ENCODE measurements at regions not wholly inside any gene's neighbourhood (a gene's known extent, or its start where the extent isn't known, plus 50 kb on each side); places are given as distances from the start of the nearest gene placed in this dataset.

GRCh38 chr6:14906621-14907020 lies 339.2 kb upstream of the JARID2 start:
- no peak overlapping the region for H3K27ac Mint-ChIP-seq
- peaks cover 7% of the 10 kb centered on the region for H3K4me1 Mint-ChIP-seq
- DNase-seq (ENCODE audit: low spot score) (no peak), ATAC-seq (no peak)
- ChIA-PET CTCF (no interaction called here), POLR2A (interaction anchor here (0.7 kb wide), 1 partner anchor 1011 kb away, joined by 3 read pairs; no protein-coding TSS in a partner anchor)
- peaks cover 4% of the 10 kb centered on the region for H3K9me3 Mint-ChIP-seq
- no peak for TF ChIP-seq ZBTB43 (CRISPR knock-in tag; IDR thresholded peaks at IDR 0.05)
- no peak for TF ChIP-seq GABPB1 (CRISPR knock-in tag; IDR thresholded peaks at IDR 0.05)
- no peak for TF ChIP-seq TCF7 (CRISPR knock-in tag; IDR thresholded peaks at IDR 0.05; ENCODE audit: low read depth)
- H3K27me3 Mint-ChIP-seq (ENCODE audit: low read depth) = no peaks in the 10 kb centered on the region
- H3K36me3 Mint-ChIP-seq = peaks cover 2% of the 10 kb centered on the region; the same call in 1 of the 2 replicates
- H3K4me3 Mint-ChIP-seq = no peak overlapping the region

- H3K4me1 Mint-ChIP-seq = peaks cover 25% of the 10 kb centered on the region
- H3K27ac Mint-ChIP-seq = no peak overlapping the region
- ATAC-seq (no peak), DNase-seq (ENCODE audit: low spot score) (no peak)
- ChIA-PET POLR2A (no interaction called here), CTCF (no interaction called here)
- no peak for TF ChIP-seq ZNF281 (CRISPR knock-in tag; IDR thresholded peaks at IDR 0.05)
- no peak for TF ChIP-seq ZSCAN18 (CRISPR knock-in tag; IDR thresholded peaks at IDR 0.05)
- TF ChIP-seq CREM (CRISPR knock-in tag; IDR thresholded peaks at IDR 0.05) = no peak
- TF ChIP-seq ZNF232 (CRISPR knock-in tag; IDR thresholded peaks at IDR 0.05) = no peak
- TF ChIP-seq ZBTB43 (CRISPR knock-in tag; IDR thresholded peaks at IDR 0.05) = no peak
- no peak for TF ChIP-seq NR3C1 (CRISPR knock-in tag; conservative IDR thresholded peaks at IDR 0.05; ENCODE audit: low read depth)
- no peak for TF ChIP-seq ETV6 (CRISPR knock-in tag; IDR thresholded peaks at IDR 0.05)
- no peak for TF ChIP-seq CTCF (IDR thresholded peaks at IDR 0.05)
- no peak for TF ChIP-seq JUN (CRISPR knock-in tag; IDR thresholded peaks at IDR 0.05)
- TF ChIP-seq RORB (CRISPR knock-in tag; IDR thresholded peaks at IDR 0.05) = no peak
- TF ChIP-seq CBFB (CRISPR knock-in tag; IDR thresholded peaks at IDR 0.05; ENCODE audit: low read depth) = no peak
- no peak for TF ChIP-seq MLX (CRISPR knock-in tag; IDR thresholded peaks at IDR 0.05)
- TF ChIP-seq KAT7 (CRISPR knock-in tag; IDR thresholded peaks at IDR 0.05; ENCODE audit: borderline replicate concordance) = no peak
- TF ChIP-seq ATF2 (CRISPR knock-in tag; IDR thresholded peaks at IDR 0.05; ENCODE audit: borderline replicate concordance, low read depth) = no peak
- no peak for TF ChIP-seq ZNF396 (CRISPR knock-in tag; IDR thresholded peaks at IDR 0.05; ENCODE audit: borderline replicate concordance)
- TF ChIP-seq PRDM15 (CRISPR knock-in tag; IDR thresholded peaks at IDR 0.05) = no peak
- no peak for TF ChIP-seq ELF4 (CRISPR knock-in tag; IDR thresholded peaks at IDR 0.05; ENCODE audit: low read depth)
- peaks cover 6% of the 10 kb centered on the region; the same call in 1 of the 2 replicates for H3K36me3 Mint-ChIP-seq
- peaks cover 4% of the 10 kb centered on the region for H3K9me3 Mint-ChIP-seq
- H3K27me3 Mint-ChIP-seq (ENCODE audit: low read depth) = no peaks in the 10 kb centered on the region
- no peak overlapping the region for H3K4me3 Mint-ChIP-seq
Observed at GRCh38 chr6:14910692-14911547, 334.9 kb upstream of the JARID2 start.
